ENCODE measurements at regions not wholly inside any gene's neighbourhood (a gene's known extent, or its start where the extent isn't known, plus 50 kb on each side); places are given as distances from the start of the nearest gene placed in this dataset.

DNA sequence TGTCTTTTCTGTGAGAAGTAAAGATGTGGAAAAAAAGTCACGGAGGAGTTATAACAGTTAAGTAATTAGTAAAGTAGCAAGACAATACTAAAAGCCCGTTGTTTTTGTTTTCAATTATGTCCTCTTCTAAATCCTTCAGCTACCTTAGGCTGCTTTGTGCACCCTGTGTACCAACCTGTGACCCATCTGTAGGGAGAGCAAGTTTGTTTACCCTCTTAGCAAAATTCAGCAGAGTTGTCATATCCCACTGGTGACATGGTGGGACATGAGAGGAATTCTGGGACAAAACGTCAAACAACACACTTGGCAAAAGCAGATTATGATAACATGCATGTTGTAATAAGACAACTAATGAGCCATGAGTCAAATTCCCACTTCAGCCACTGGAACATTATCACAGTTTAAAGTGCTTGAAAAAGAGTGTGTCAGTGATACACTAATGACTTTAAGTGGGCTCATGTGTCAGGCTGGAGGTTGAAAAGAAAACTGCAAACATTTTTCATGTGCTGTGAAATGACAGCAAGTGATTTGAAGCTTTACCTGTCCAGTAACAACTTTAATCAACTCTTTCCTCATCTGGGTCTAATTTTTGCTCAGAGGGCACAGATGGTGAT is 392.8 kb upstream of the ACVR2A start:
- no peak for DNase-seq (ENCODE audit: low spot score)
- H3K9me3 Mint-ChIP-seq (ENCODE audit: low read depth): no peaks in the 10 kb centered on the region
- no peaks in the 10 kb centered on the region for H3K36me3 Mint-ChIP-seq (ENCODE audit: low read depth)
- H3K27ac Mint-ChIP-seq (ENCODE audit: unreplicated experiment): no peak overlapping the region
- peaks cover 6% of the 10 kb centered on the region for H3K4me1 Mint-ChIP-seq (ENCODE audit: low read depth)
- TF ChIP-seq, protein P1, sequence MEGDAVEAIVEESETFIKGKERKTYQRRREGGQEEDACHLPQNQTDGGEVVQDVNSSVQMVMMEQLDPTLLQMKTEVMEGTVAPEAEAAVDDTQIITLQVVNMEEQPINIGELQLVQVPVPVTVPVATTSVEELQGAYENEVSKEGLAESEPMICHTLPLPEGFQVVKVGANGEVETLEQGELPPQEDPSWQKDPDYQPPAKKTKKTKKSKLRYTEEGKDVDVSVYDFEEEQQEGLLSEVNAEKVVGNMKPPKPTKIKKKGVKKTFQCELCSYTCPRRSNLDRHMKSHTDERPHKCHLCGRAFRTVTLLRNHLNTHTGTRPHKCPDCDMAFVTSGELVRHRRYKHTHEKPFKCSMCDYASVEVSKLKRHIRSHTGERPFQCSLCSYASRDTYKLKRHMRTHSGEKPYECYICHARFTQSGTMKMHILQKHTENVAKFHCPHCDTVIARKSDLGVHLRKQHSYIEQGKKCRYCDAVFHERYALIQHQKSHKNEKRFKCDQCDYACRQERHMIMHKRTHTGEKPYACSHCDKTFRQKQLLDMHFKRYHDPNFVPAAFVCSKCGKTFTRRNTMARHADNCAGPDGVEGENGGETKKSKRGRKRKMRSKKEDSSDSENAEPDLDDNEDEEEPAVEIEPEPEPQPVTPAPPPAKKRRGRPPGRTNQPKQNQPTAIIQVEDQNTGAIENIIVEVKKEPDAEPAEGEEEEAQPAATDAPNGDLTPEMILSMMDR (IDR thresholded peaks at IDR 0.05): no peak
- peaks cover 2% of the 10 kb centered on the region for H3K27me3 Mint-ChIP-seq (ENCODE audit: low read depth)
- no peak overlapping the region for H3K4me3 Mint-ChIP-seq (ENCODE audit: unreplicated experiment)

DNA sequence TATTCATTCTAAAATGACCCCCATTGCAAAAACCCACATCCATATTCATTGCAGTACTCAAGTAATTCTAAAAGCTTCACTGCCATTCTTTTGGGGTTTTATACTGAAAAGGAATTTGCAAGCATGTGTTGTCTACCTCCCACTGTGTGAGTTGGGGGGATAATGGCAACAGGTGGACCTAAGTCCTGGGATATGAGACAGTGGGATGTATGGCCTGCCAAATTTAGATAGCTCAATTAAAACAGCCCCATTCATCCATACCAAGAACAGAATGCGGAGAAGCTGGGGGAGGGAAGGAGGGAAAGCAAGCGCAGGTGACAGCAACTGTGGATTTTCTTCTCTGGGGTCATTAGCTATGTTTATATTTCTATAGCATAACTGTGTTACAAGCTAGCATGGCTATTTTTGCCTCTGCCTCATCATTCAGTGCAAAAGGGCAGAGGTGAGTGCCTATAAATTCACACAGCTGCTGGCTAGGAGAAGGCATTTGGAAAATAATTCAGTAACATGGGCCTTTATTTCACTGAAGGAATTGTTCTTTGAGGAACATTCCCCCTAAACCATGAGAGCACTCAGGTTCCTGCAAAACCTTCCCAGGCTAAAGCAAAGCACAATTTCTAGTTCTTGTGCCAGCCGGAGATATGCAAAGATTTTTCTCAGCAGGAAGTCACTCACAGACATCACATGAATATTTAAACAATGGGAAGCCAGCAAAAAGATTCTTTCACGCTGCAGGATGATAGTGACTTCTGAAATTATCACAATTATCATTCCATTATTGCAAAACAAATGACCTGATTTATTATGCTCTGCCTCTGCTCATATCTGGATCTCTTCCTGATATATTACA is 393.9 kb upstream of the ACVR2A start:
- Mint-ChIP-seq H3K27me3 (ENCODE audit: low read depth) (peaks cover 2% of the 10 kb centered on the region), H3K4me3 (ENCODE audit: unreplicated experiment) (no peak overlapping the region), H3K36me3 (ENCODE audit: low read depth) (no peaks in the 10 kb centered on the region), H3K27ac (ENCODE audit: unreplicated experiment) (no peak overlapping the region), H3K9me3 (ENCODE audit: low read depth) (peaks cover 2% of the 10 kb centered on the region), H3K4me1 (ENCODE audit: low read depth) (peaks cover 6% of the 10 kb centered on the region)
- DNase-seq (ENCODE audit: low spot score): no peak
- TF ChIP-seq, protein P1 (IDR thresholded peaks at IDR 0.05): no peak

DNA sequence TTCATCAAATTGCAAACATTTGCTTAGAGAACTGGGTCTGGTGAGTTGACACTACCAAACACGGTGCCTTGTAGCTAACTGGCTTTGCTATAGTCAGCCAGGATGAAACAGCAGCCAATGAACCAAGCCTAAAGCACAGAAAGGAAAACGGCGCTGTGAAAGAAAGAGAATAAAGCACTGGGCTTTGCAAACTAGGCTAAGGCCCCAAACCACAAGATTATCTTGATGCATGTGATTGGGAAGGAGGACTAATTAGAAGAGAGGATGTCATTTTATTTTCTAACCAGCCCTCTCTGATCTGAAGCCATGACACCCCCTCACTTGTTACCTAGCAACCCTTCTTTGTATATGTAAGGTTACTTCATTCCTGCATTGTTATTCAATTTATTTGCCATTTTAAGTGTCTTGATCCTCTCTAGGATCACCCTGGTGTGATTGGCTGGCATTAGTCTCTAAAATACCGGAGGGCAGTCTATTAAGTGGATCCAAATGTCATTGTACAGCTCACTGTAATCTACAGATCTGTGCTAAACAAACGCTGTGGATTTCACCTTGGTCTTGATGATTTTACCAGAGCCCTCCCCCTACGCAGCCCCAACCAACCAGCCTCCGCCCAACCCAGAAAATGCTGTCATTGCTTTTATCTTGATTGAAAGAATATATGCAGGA is 395.4 kb upstream of the ACVR2A start:
- Mint-ChIP-seq H3K27ac (ENCODE audit: unreplicated experiment) (no peak overlapping the region), H3K36me3 (ENCODE audit: low read depth) (no peaks in the 10 kb centered on the region), H3K9me3 (ENCODE audit: low read depth) (peaks cover 2% of the 10 kb centered on the region), H3K4me1 (ENCODE audit: low read depth) (peaks cover 6% of the 10 kb centered on the region), H3K27me3 (ENCODE audit: low read depth) (peaks cover 2% of the 10 kb centered on the region), H3K4me3 (ENCODE audit: unreplicated experiment) (no peak overlapping the region)
- TF ChIP-seq, protein P1 (IDR thresholded peaks at IDR 0.05): no peak
- DNase-seq (ENCODE audit: low spot score): no peak

DNA sequence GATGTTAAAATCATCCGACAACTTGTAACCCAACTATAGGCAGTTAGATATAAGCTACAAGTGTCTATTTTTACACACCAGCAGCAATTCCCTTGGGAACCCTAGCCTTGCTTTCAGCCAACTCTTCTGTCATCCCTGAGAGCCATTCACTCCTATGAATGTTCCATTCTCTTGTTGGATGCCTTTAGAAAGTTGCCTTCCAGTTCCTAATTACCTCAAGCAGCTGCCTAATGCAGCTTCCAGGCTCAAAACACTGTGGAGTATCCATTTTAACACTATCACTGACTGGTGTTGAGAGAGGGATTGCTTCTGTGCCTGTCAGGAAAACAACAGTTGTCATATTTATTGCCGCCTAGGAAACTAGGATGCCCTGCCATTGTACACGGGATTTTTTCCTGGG is 402.0 kb upstream of the ACVR2A start:
- Mint-ChIP-seq H3K4me1 (ENCODE audit: low read depth) (no peaks in the 10 kb centered on the region), H3K36me3 (ENCODE audit: low read depth) (no peaks in the 10 kb centered on the region), H3K27me3 (ENCODE audit: low read depth) (peaks cover 2% of the 10 kb centered on the region), H3K9me3 (ENCODE audit: low read depth) (peaks cover 4% of the 10 kb centered on the region), H3K4me3 (ENCODE audit: unreplicated experiment) (no peak overlapping the region), H3K27ac (ENCODE audit: unreplicated experiment) (no peak overlapping the region)
- TF ChIP-seq, protein P1 (IDR thresholded peaks at IDR 0.05): no peak
- DNase-seq (ENCODE audit: low spot score): no peak

DNA sequence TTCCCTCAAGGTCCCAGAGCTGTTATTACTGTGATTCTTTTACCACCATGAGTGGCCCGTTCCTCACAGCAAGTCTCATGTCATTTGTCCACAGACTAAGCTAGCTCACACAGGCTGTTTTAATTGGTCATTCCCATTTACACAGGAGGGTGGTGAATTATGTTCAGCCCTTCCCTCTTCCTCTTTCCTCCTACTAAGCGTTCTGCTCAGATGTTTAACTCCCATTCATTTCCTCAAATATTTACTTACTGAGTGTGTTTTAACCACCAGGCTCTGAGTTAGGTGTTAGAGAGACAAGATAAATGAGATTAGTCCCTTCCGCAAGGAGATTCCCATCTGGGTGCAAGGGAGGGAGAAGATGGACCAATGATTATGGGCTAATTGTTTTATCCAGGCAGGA is 403.6 kb upstream of the ACVR2A start:
- no peaks in the 10 kb centered on the region for H3K4me1 Mint-ChIP-seq (ENCODE audit: low read depth)
- peaks cover 2% of the 10 kb centered on the region for H3K9me3 Mint-ChIP-seq (ENCODE audit: low read depth)
- H3K27me3 Mint-ChIP-seq (ENCODE audit: low read depth): peaks cover 2% of the 10 kb centered on the region
- TF ChIP-seq, protein P1 (IDR thresholded peaks at IDR 0.05): no peak
- DNase-seq (ENCODE audit: low spot score): no peak
- H3K27ac Mint-ChIP-seq (ENCODE audit: unreplicated experiment): no peak overlapping the region
- H3K36me3 Mint-ChIP-seq (ENCODE audit: low read depth): no peaks in the 10 kb centered on the region
- H3K4me3 Mint-ChIP-seq (ENCODE audit: unreplicated experiment): no peak overlapping the region
